Uterus (tissue), 2 donors: ENCODE measurements at regions not wholly inside any gene's neighbourhood (a gene's known extent, or its start where the extent isn't known, plus 50 kb on each side); places are given as distances from the start of the nearest gene placed in this dataset.

Source experiments
- CTCF ChIP-seq, 4 experiments: fragments of 200-600 bp in 2 of 4; fragments of 450-650 bp in 2 of 4; sonication (generic) in 2 of 4; IDR thresholded peaks; one replicate each; pipeline ENCODE4 v1.5.1; 2016 to 2019; ENCODE audit warnings: antibody characterized with exemption in 4 of 4, mild to moderate bottlenecking in 2 of 4, moderate library complexity in 1 of 4
- POLR2A ChIP-seq, 2 donors: fragments of 450-650 bp; IDR thresholded peaks; one replicate each; pipeline ENCODE4 v1.6.1; 2016; ENCODE audit warnings: antibody characterized with exemption in 2 of 2, mild to moderate bottlenecking in 1 of 2, moderate library complexity in 1 of 2

GRCh38 chr21:18026359-18026758, 207.2 kb upstream of the C21orf91 start:
- TF ChIP-seq POLR2A (IDR thresholded peaks at IDR 0.05) (no peak), CTCF (IDR thresholded peaks at IDR 0.05) (no peak)
